NCI-H1092 (cell line): ENCODE measurements at regions not wholly inside any gene's neighbourhood (a gene's known extent, or its start where the extent isn't known, plus 50 kb on each side); places are given as distances from the start of the nearest gene placed in this dataset.
"Not testable (repeated sequence)": the region's sequence is repeated elsewhere in the genome, so short reads cannot be mapped to it uniquely, and the experiment has no call there.

Experiments used
- DNase-seq: peaks from one replicate; lab custom pipeline; 2025; lab: John Stamatoyannopoulos, UW

- DNase-seq = no peak
These were observed 105.5 kb upstream of the RGPD4 start for GRCh38 chr2:107721178-107721577.

- no peak for DNase-seq
These were observed 105.1 kb upstream of the RGPD4 start for GRCh38 chr2:107721586-107721985.

GRCh38 chr2:107725824-107726223 is 100.9 kb upstream of the RGPD4 start:
- not testable (repeated sequence) for DNase-seq

- no peak for DNase-seq
These were observed 99.4 kb upstream of the RGPD4 start for GRCh38 chr2:107727318-107727717.

GRCh38 chr2:107728586-107728985 is 98.1 kb upstream of the RGPD4 start:
- DNase-seq = no peak

- DNase-seq = no peak
These were observed 97.3 kb upstream of the RGPD4 start for GRCh38 chr2:107729440-107729839.

GRCh38 chr2:107730898-107731297 is 95.8 kb upstream of the RGPD4 start:
- DNase-seq = no peak

GRCh38 chr2:107731435-107731834 is 95.3 kb upstream of the RGPD4 start:
- no peak for DNase-seq

- DNase-seq = no peak
These were observed 91.5 kb upstream of the RGPD4 start for GRCh38 chr2:107735201-107735600.

- DNase-seq = no peak
These were observed 88.9 kb upstream of the RGPD4 start for GRCh38 chr2:107737756-107738155.

- no peak for DNase-seq
These were observed 88.4 kb upstream of the RGPD4 start for GRCh38 chr2:107738266-107738665.

- DNase-seq = no peak
These were observed 86.4 kb upstream of the RGPD4 start for GRCh38 chr2:107740300-107740699.

- no peak for DNase-seq
These were observed 84.1 kb upstream of the RGPD4 start for GRCh38 chr2:107742460-107743027.

- no peak for DNase-seq
These were observed 83.4 kb upstream of the RGPD4 start for GRCh38 chr2:107743274-107743673.

GRCh38 chr2:107745100-107745499 is 81.6 kb upstream of the RGPD4 start:
- DNase-seq = no peak

- not testable (repeated sequence) for DNase-seq
These were observed 80.0 kb upstream of the RGPD4 start for GRCh38 chr2:107746552-107747198.

- DNase-seq = not testable (repeated sequence)
These were observed 79.3 kb upstream of the RGPD4 start for GRCh38 chr2:107747199-107747963.

- DNase-seq = no peak
These were observed 78.6 kb upstream of the RGPD4 start for GRCh38 chr2:107747964-107748583.

- no peak for DNase-seq
These were observed 74.8 kb upstream of the RGPD4 start for GRCh38 chr2:107751936-107752335.

- not testable (repeated sequence) for DNase-seq
These were observed 72.9 kb upstream of the RGPD4 start for GRCh38 chr2:107753806-107754205.

- DNase-seq = no peak
These were observed 69.5 kb upstream of the RGPD4 start for GRCh38 chr2:107757223-107757622.

- DNase-seq = no peak
These were observed 65.9 kb upstream of the RGPD4 start for GRCh38 chr2:107760620-107761364.
